Thyroid gland (tissue), 4 donors: ENCODE measurements at regions not wholly inside any gene's neighbourhood (a gene's known extent, or its start where the extent isn't known, plus 50 kb on each side); places are given as distances from the start of the nearest gene placed in this dataset.

Experiments used
- POLR2A ChIP-seq, 2 donors: fragments of 450-650 bp; IDR thresholded peaks; one replicate each; pipeline ENCODE4 v1.6.1; 2017; ENCODE audit warnings: antibody characterized with exemption in 2 of 2, mild to moderate bottlenecking in 2 of 2, moderate library complexity in 1 of 2
- TF ChIP-seq, protein P1 (sequence below), 6 experiments: fragments of 200-600 bp in 3 of 6; fragments of 450-650 bp in 3 of 6; sonication (generic) in 3 of 6; IDR thresholded peaks; one replicate each; pipeline ENCODE4 v1.5.1; 2016 to 2019; ENCODE audit warnings: antibody characterized with exemption in 6 of 6, mild to moderate bottlenecking in 2 of 6, inconsistent platforms in 1 of 6, moderate library complexity in 1 of 6

GRCh38 chr4:4776335-4776734, 83.1 kb upstream of the MSX1 start:
- TF ChIP-seq, protein P1, sequence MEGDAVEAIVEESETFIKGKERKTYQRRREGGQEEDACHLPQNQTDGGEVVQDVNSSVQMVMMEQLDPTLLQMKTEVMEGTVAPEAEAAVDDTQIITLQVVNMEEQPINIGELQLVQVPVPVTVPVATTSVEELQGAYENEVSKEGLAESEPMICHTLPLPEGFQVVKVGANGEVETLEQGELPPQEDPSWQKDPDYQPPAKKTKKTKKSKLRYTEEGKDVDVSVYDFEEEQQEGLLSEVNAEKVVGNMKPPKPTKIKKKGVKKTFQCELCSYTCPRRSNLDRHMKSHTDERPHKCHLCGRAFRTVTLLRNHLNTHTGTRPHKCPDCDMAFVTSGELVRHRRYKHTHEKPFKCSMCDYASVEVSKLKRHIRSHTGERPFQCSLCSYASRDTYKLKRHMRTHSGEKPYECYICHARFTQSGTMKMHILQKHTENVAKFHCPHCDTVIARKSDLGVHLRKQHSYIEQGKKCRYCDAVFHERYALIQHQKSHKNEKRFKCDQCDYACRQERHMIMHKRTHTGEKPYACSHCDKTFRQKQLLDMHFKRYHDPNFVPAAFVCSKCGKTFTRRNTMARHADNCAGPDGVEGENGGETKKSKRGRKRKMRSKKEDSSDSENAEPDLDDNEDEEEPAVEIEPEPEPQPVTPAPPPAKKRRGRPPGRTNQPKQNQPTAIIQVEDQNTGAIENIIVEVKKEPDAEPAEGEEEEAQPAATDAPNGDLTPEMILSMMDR (IDR thresholded peaks at IDR 0.05): no peak
- TF ChIP-seq POLR2A (IDR thresholded peaks at IDR 0.05): no peak
